OCI-LY1 (cell line): ENCODE measurements at regions not wholly inside any gene's neighbourhood (a gene's known extent, or its start where the extent isn't known, plus 50 kb on each side); places are given as distances from the start of the nearest gene placed in this dataset.

Experiments
- EZH2 ChIP-seq: fragments of 200-600 bp; sonication (generic), shearing (Covaris generic); IDR thresholded peaks from 2 replicates; pipeline ENCODE4 v1.8.0; 2017; ENCODE audit warnings: borderline replicate concordance, mixed run types, mild to moderate bottlenecking, antibody characterized with exemption, low read length, moderate library complexity, mixed read lengths
- TF ChIP-seq, protein P1 (sequence below): fragments of 200-600 bp; sonication (generic), shearing (Covaris generic); IDR thresholded peaks from 2 replicates; pipeline ENCODE4 v1.5.1; 2017; ENCODE audit warnings: mild to moderate bottlenecking, antibody characterized with exemption, low read length, moderate library complexity, mixed read lengths

DNA sequence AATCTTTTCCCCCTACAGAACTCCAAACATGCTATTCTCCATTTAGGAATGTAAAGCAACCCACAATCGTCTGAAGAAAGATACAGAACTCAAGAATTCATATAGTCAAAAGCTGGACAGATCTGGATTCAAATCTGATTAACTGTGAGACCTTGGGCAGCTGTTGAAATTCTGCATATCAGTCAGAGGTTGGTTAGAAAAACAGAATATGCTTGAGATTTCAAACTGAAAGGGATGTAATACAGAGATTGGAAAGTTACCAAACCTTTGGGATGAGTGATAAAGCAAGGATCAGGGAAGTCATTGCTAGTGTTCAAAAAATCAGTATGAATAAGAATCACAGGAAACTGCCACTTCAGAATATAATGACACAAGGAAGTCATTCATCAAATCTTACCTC is 406.6 kb downstream of the HTR7 start:
- TF ChIP-seq, protein P1, sequence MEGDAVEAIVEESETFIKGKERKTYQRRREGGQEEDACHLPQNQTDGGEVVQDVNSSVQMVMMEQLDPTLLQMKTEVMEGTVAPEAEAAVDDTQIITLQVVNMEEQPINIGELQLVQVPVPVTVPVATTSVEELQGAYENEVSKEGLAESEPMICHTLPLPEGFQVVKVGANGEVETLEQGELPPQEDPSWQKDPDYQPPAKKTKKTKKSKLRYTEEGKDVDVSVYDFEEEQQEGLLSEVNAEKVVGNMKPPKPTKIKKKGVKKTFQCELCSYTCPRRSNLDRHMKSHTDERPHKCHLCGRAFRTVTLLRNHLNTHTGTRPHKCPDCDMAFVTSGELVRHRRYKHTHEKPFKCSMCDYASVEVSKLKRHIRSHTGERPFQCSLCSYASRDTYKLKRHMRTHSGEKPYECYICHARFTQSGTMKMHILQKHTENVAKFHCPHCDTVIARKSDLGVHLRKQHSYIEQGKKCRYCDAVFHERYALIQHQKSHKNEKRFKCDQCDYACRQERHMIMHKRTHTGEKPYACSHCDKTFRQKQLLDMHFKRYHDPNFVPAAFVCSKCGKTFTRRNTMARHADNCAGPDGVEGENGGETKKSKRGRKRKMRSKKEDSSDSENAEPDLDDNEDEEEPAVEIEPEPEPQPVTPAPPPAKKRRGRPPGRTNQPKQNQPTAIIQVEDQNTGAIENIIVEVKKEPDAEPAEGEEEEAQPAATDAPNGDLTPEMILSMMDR = no peak
- no peak for TF ChIP-seq EZH2
